Omental fat pad (tissue), 3 donors: ENCODE measurements at regions not wholly inside any gene's neighbourhood (a gene's known extent, or its start where the extent isn't known, plus 50 kb on each side); places are given as distances from the start of the nearest gene placed in this dataset.

Experiments used
- ATAC-seq: fragments of 150-250 bp; one replicate; pipeline ENCODE4 v1.9.1; 2016; ENCODE audit warnings: mild to moderate bottlenecking, moderate library complexity; ENCODE audit not compliant: low FRiP score
- DNase-seq: peaks from one replicate; pipeline ENCODE4 v3.0.0-alpha.2; 2019; ENCODE audit warnings: low spot score
- TF ChIP-seq, protein P1 (sequence below), 3 donors: fragments of 450-650 bp; IDR thresholded peaks; one replicate each; pipeline ENCODE4 v1.5.1; 2016 to 2017; ENCODE audit warnings: antibody characterized with exemption in 3 of 3, mild to moderate bottlenecking in 3 of 3, moderate library complexity in 2 of 3

- ATAC-seq (no peak), DNase-seq (no peak)
- TF ChIP-seq, protein P1, sequence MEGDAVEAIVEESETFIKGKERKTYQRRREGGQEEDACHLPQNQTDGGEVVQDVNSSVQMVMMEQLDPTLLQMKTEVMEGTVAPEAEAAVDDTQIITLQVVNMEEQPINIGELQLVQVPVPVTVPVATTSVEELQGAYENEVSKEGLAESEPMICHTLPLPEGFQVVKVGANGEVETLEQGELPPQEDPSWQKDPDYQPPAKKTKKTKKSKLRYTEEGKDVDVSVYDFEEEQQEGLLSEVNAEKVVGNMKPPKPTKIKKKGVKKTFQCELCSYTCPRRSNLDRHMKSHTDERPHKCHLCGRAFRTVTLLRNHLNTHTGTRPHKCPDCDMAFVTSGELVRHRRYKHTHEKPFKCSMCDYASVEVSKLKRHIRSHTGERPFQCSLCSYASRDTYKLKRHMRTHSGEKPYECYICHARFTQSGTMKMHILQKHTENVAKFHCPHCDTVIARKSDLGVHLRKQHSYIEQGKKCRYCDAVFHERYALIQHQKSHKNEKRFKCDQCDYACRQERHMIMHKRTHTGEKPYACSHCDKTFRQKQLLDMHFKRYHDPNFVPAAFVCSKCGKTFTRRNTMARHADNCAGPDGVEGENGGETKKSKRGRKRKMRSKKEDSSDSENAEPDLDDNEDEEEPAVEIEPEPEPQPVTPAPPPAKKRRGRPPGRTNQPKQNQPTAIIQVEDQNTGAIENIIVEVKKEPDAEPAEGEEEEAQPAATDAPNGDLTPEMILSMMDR (IDR thresholded peaks at IDR 0.05): no peak
These were observed 405.0 kb downstream of the PID1 start for GRCh38 chr2:228866044-228866443.

GRCh38 chr2:228864131-228864530, 407.0 kb downstream of the PID1 start:
- TF ChIP-seq, protein P1 (IDR thresholded peaks at IDR 0.05): no peak
- no peak for DNase-seq
- no peak for ATAC-seq

- ATAC-seq (no peak), DNase-seq (no peak)
- TF ChIP-seq, protein P1 (IDR thresholded peaks at IDR 0.05): no peak
These were observed 410.3 kb downstream of the PID1 start for GRCh38 chr2:228860601-228861285.

GRCh38 chr2:228853151-228853550, 417.9 kb downstream of the PID1 start:
- no peak for DNase-seq
- ATAC-seq: no peak

GRCh38 chr2:228848638-228849037, 422.4 kb downstream of the PID1 start:
- DNase-seq (no peak), ATAC-seq (no peak)
- TF ChIP-seq, protein P1 (IDR thresholded peaks at IDR 0.05): no peak

More at GRCh38 chr2:228853151-228853550, 417.9 kb downstream of the PID1 start:
- TF ChIP-seq, protein P1 (IDR thresholded peaks at IDR 0.05): no peak

- ATAC-seq: no peak
- TF ChIP-seq, protein P1 (IDR thresholded peaks at IDR 0.05): no peak
- DNase-seq: no peak
These were observed 423.4 kb downstream of the PID1 start for GRCh38 chr2:228847684-228848083.

DNA sequence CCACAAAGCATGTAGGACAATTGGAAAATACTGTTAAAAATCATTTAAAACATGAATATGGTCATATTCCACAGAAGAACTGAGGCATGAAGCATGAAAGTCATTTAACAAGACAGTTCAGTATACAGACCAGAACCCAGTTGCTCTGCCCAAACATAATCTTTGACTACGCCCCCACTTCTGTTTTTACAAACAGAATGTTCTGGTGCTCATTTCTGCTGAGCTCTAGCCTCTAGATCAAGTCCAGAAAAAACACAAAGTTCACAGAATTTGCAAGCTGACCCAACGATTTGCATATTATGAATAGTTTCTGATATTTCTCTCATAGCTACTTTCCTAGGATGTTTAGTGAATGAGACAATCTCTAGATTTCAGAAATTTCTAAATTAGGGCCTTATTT, 424.9 kb downstream of the PID1 start:
- TF ChIP-seq, protein P1 (IDR thresholded peaks at IDR 0.05): no peak
- ATAC-seq (no peak), DNase-seq (no peak)
